NB4 (cell line): ENCODE measurements at regions not wholly inside any gene's neighbourhood (a gene's known extent, or its start where the extent isn't known, plus 50 kb on each side); places are given as distances from the start of the nearest gene placed in this dataset.

Source experiments
- DNase-seq: peaks from one replicate; pipeline ENCODE4 v3.0.0; 2010; ENCODE audit warnings: low read depth
- H3K4me3 ChIP-seq: one replicate; pipeline ENCODE4 v1.5.1; 2011; ENCODE audit warnings: mild to moderate bottlenecking, low read depth, low read length, moderate library complexity
- MYC ChIP-seq: IDR thresholded peaks from 2 replicates; pipeline ENCODE4 v1.6.1; 2011; ENCODE audit warnings: low read depth, low read length
- POLR2A ChIP-seq: IDR thresholded peaks from 2 replicates; pipeline ENCODE4 v1.6.1; 2011; ENCODE audit warnings: mild to moderate bottlenecking; ENCODE audit not compliant: insufficient read length; ENCODE audit errors: extremely low read depth
- TF ChIP-seq, protein P1 (sequence below): IDR thresholded peaks from one replicate; pipeline ENCODE4 v1.5.1; 2012; ENCODE audit warnings: low read depth, low read length
- TF ChIP-seq, protein P2 (sequence below): IDR thresholded peaks from 2 replicates; pipeline ENCODE4 v1.6.1; 2011; ENCODE audit warnings: low read depth, low read length

DNA sequence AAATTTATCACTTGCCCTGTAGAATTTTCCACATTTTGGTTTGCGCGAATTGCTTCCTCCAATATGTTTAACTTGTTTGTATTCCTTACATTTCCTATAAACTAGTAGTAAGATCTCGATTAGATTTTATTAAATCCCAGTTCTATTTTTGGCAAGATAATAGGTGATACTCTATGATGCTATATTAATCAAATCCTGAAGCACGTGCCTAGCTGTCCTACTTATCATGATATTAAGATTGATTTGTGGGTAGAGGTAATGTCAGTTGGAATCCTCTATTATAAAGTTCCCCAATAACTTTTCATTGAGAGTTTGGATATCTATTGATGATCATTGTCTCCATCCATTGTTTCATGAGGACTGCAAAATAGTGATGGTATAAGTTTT lies 82.8 kb upstream of the RIPOR2 start:
- H3K4me3 ChIP-seq: no peak overlapping the region
- DNase-seq: no peak
- TF ChIP-seq MYC: no peak
- TF ChIP-seq, protein P1, sequence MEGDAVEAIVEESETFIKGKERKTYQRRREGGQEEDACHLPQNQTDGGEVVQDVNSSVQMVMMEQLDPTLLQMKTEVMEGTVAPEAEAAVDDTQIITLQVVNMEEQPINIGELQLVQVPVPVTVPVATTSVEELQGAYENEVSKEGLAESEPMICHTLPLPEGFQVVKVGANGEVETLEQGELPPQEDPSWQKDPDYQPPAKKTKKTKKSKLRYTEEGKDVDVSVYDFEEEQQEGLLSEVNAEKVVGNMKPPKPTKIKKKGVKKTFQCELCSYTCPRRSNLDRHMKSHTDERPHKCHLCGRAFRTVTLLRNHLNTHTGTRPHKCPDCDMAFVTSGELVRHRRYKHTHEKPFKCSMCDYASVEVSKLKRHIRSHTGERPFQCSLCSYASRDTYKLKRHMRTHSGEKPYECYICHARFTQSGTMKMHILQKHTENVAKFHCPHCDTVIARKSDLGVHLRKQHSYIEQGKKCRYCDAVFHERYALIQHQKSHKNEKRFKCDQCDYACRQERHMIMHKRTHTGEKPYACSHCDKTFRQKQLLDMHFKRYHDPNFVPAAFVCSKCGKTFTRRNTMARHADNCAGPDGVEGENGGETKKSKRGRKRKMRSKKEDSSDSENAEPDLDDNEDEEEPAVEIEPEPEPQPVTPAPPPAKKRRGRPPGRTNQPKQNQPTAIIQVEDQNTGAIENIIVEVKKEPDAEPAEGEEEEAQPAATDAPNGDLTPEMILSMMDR: no peak

DNA sequence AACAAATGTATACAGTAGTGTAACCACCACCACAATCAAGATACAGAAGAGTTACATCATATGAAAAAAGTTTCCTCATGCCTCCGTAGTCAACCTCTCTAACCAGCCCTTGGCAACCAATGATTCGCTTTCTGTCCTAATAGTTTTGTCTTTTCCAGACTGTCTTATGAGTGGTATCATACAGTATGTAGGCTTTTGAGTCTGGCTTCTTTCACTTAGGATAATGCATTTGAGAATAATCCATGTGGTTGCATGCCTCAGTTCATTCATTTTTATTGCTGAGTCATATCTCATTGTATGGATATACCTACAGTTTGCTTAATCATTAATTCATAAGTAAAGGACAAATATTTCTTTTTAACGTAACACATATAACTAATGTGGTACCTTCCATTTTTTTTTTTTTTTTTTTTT lies 86.4 kb upstream of the RIPOR2 start:
- H3K4me3 ChIP-seq: no peak overlapping the region
- peak; percentile 40 for DNase-seq
- TF ChIP-seq POLR2A (no peak), MYC (no peak)
- TF ChIP-seq, protein P1: no peak
- TF ChIP-seq, protein P2, sequence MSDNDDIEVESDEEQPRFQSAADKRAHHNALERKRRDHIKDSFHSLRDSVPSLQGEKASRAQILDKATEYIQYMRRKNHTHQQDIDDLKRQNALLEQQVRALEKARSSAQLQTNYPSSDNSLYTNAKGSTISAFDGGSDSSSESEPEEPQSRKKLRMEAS: no peak

DNA sequence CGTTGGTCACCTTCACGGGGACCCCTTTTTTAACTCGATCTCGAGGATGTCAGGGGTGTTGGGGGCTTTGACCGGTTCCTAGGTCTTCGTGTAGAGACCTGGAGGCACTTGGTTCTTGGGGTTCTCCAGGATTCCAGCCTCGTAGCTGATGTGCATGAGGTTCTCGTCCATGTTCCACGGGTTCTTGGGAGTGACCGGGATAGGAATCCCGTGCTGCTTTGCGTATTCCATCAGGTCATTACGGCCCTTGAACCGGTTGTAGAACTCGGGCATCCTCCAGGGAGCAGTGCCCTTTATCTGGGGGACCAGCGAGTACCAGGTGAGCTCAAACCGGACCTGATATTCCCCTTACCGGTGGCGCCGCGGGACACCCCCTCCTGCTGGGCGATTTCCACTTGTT lies 88.0 kb upstream of the RIPOR2 start:
- H3K4me3 ChIP-seq: no peak overlapping the region
- TF ChIP-seq MYC: no peak
- TF ChIP-seq POLR2A: no peak
- TF ChIP-seq, protein P2: no peak
- TF ChIP-seq, protein P1: no peak
- no peak for DNase-seq

DNA sequence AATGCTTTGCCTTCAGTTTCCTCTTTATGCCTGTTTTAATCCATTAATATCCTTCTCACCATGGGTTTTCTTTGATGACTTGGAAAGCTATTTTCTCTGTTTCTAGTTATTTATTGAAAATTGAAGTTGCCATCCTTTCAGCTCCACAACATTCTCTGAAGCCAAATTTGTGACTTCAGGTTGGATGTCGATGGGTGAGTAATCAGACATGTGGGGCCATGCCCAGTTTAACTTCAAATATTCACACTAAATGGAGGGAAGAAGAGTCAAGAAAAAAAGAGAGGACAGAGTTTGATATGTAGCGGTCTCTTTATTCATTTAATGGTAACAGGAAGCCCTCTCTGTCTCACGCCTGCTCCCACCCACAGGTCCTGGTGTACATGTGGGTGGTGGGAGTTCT lies 89.1 kb upstream of the RIPOR2 start:
- TF ChIP-seq, protein P1: no peak
- TF ChIP-seq POLR2A (no peak), MYC (no peak)
- TF ChIP-seq, protein P2: no peak
- no peak overlapping the region for H3K4me3 ChIP-seq
- DNase-seq: no peak

DNA sequence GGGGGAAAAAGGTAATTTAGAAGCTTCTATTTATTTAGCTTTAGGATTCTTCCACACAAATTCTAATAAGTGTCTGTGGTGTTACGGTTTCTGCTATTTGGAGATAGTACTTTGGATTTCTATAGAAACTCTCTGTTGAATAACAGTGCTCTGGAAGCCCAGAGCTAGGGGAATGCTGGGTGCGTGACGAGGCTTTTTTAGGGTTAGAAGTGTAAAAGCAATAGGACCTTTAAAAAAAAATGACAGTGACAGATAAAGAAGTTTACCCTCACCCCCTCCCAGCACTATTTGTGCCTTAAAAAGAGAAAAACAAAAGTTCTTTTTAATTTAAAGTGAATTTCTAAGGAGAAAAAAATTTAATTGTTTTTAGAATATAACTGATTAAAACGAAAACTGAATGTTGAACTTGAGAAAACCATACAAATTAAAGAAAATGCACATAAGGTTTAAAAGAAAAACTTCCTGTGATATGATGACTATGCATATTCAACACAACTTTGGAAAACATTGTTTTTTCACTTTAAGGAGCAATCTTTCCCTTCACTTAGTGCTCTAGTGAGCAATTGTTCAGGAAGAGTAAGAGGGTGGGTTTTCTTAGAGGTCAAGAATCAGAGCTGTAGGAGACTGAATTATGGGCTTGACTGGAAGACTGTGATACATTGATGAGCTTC lies 89.6 kb upstream of the RIPOR2 start:
- no peak for DNase-seq
- no peak overlapping the region for H3K4me3 ChIP-seq
- TF ChIP-seq, protein P2: no peak
- no peak for TF ChIP-seq MYC
- TF ChIP-seq, protein P1: no peak
- no peak for TF ChIP-seq POLR2A

DNA sequence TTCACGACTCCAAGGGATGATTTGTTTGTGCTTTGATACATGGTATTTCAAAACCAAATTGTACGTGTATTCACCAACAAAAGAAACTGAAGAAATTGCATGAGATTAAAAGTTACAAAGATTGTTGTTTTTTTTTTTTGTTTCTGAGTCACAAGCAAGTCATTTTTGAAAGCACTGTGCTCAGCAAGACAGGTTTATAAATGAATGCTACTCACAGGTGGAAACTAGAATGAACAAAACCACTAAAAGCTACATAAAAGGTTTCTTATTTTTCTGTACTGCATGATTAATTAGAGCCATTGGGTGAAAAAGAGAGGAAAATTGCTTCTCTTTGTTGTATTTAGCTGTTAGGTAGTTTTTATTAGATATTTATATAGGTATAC lies 90.2 kb upstream of the RIPOR2 start:
- TF ChIP-seq, protein P1: no peak
- TF ChIP-seq, protein P2: no peak
- TF ChIP-seq MYC: no peak
- no peak for TF ChIP-seq POLR2A
- DNase-seq: no peak
- no peak overlapping the region for H3K4me3 ChIP-seq
